ENCODE measurements at regions not wholly inside any gene's neighbourhood (a gene's known extent, or its start where the extent isn't known, plus 50 kb on each side); places are given as distances from the start of the nearest gene placed in this dataset.

GRCh38 chr2:65835975-65836549 lies 403.7 kb upstream of the SPRED2 start:
- peak; percentile 29 for DNase-seq

GRCh38 chr2:65834771-65835475 lies 402.5 kb upstream of the SPRED2 start:
- H3K27me3 ChIP-seq (replicated peaks; ENCODE audit: insufficient read depth, low read length): no peaks in the 10 kb centered on the region
- no peak overlapping the region for H2AFZ ChIP-seq (ENCODE audit: low read length)

More at GRCh38 chr2:65835975-65836549, 403.7 kb upstream of the SPRED2 start:
- H3K27ac ChIP-seq (ENCODE audit: low read length): no peak overlapping the region
- peak overlapping the region; percentile 61 for H3K4me2 ChIP-seq (ENCODE audit: low read depth, low read length)
- H3F3A ChIP-seq (ENCODE audit: insufficient read depth, low read length): no peaks in the 10 kb centered on the region
- H3K9me3 ChIP-seq (replicated peaks; ENCODE audit: insufficient read depth, low read length): no peaks in the 10 kb centered on the region
- H3K9me2 ChIP-seq (replicated peaks; ENCODE audit: insufficient read depth, low read length): no peaks in the 10 kb centered on the region
- no peaks in the 10 kb centered on the region for H4K20me1 ChIP-seq (ENCODE audit: insufficient read depth, low read length)
- no peak overlapping the region for H3K9ac ChIP-seq (ENCODE audit: low read length)
- peaks cover 15% of the 10 kb centered on the region; the same call in 1 of the 2 replicates for H3K4me1 ChIP-seq (ENCODE audit: low read length)
- H3K27me3 ChIP-seq (replicated peaks; ENCODE audit: insufficient read depth, low read length): no peaks in the 10 kb centered on the region
- H2AFZ ChIP-seq (ENCODE audit: low read length): 0 out of 2 replicates have a peak overlapping the region, but pooled peaks have one; percentile 24
- no peaks in the 10 kb centered on the region for H3K36me3 ChIP-seq (replicated peaks; ENCODE audit: insufficient read depth, low read length)
- no peak overlapping the region; the same call in 1 of the 2 replicates for H3K4me3 ChIP-seq (ENCODE audit: low read length)
- TF ChIP-seq EZH2 (optimal IDR thresholded peaks at IDR 0.05; ENCODE audit: low read depth, low read length) (no peak), EZH2phosphoT487 (IDR thresholded peaks at IDR 0.05; ENCODE audit: low read length) (no peak), CTCF (IDR thresholded peaks at IDR 0.05; ENCODE audit: low read length) (no peak)
- H3K79me2 ChIP-seq (ENCODE audit: low read length): no peaks in the 10 kb centered on the region

GRCh38 chr2:65834062-65834461 lies 401.7 kb upstream of the SPRED2 start:
- no peak for DNase-seq
- Histone ChIP-seq H4K20me1 (ENCODE audit: insufficient read depth, low read length) (no peaks in the 10 kb centered on the region), H3K27me3 (replicated peaks; ENCODE audit: insufficient read depth, low read length) (no peaks in the 10 kb centered on the region), H3K27ac (ENCODE audit: low read length) (no peak overlapping the region), H3K79me2 (ENCODE audit: low read length) (no peaks in the 10 kb centered on the region), H3K4me3 (ENCODE audit: low read length) (no peak overlapping the region), H3K9ac (ENCODE audit: low read length) (no peak overlapping the region), H3K9me3 (replicated peaks; ENCODE audit: insufficient read depth, low read length) (no peaks in the 10 kb centered on the region), H2AFZ (ENCODE audit: low read length) (no peak overlapping the region), H3K4me2 (ENCODE audit: low read depth, low read length) (no peak overlapping the region), H3K9me2 (replicated peaks; ENCODE audit: insufficient read depth, low read length) (no peaks in the 10 kb centered on the region), H3F3A (ENCODE audit: insufficient read depth, low read length) (no peaks in the 10 kb centered on the region), H3K4me1 (ENCODE audit: low read length) (peaks cover 15% of the 10 kb centered on the region; the same call in 1 of the 2 replicates), H3K36me3 (replicated peaks; ENCODE audit: insufficient read depth, low read length) (no peaks in the 10 kb centered on the region)
- TF ChIP-seq CTCF (IDR thresholded peaks at IDR 0.05; ENCODE audit: low read length): no peak
- no peak for TF ChIP-seq EZH2 (optimal IDR thresholded peaks at IDR 0.05; ENCODE audit: low read depth, low read length)
- no peak for TF ChIP-seq EZH2phosphoT487 (IDR thresholded peaks at IDR 0.05; ENCODE audit: low read length)

More at GRCh38 chr2:65834771-65835475, 402.5 kb upstream of the SPRED2 start:
- no peak overlapping the region for H3K4me3 ChIP-seq (ENCODE audit: low read length)
- H4K20me1 ChIP-seq (ENCODE audit: insufficient read depth, low read length): no peaks in the 10 kb centered on the region
- DNase-seq: no peak
- H3F3A ChIP-seq (ENCODE audit: insufficient read depth, low read length): no peaks in the 10 kb centered on the region
- no peaks in the 10 kb centered on the region for H3K9me2 ChIP-seq (replicated peaks; ENCODE audit: insufficient read depth, low read length)
- TF ChIP-seq CTCF (IDR thresholded peaks at IDR 0.05; ENCODE audit: low read length): no peak
- no peak for TF ChIP-seq EZH2 (optimal IDR thresholded peaks at IDR 0.05; ENCODE audit: low read depth, low read length)
- H3K9ac ChIP-seq (ENCODE audit: low read length): no peak overlapping the region
- H3K79me2 ChIP-seq (ENCODE audit: low read length): no peaks in the 10 kb centered on the region
- no peak overlapping the region for H3K27ac ChIP-seq (ENCODE audit: low read length)
- no peaks in the 10 kb centered on the region for H3K9me3 ChIP-seq (replicated peaks; ENCODE audit: insufficient read depth, low read length)
- H3K4me1 ChIP-seq (ENCODE audit: low read length): peaks cover 15% of the 10 kb centered on the region; the same call in 1 of the 2 replicates
- no peaks in the 10 kb centered on the region for H3K36me3 ChIP-seq (replicated peaks; ENCODE audit: insufficient read depth, low read length)
- H3K4me2 ChIP-seq (ENCODE audit: low read depth, low read length): no peak overlapping the region
